PC-3 (cell line): ENCODE measurements at regions not wholly inside any gene's neighbourhood (a gene's known extent, or its start where the extent isn't known, plus 50 kb on each side); places are given as distances from the start of the nearest gene placed in this dataset.

Experiments
- ATAC-seq: fragments of 200-7000 bp; cut with Tn5 transposase; 2 replicates; pipeline ENCODE4 v1.9.1; 2020; ENCODE audit warnings: mild to moderate bottlenecking, moderate library complexity
- BruUV-seq: library from RNA; stranded (reverse); fragments of 400-500 nt; replicated peaks from 2 replicates; lab custom pipeline; 2021; lab: Mats Ljungman, UMichigan
- CTCF ChIA-PET: fragments of 300-600 bp; sonication (Branson Sonifier 250); formaldehyde crosslinking; loops from one replicate; lab custom pipeline; 2022; ENCODE audit warnings: antibody characterized with exemption; lab: Charles Lee
- POLR2A ChIA-PET: fragments of 300-600 bp; sonication (Branson Sonifier 250); formaldehyde crosslinking; loops from one replicate; lab custom pipeline; 2022; ENCODE audit warnings: antibody characterized with exemption; ENCODE audit not compliant: unreplicated experiment; lab: Charles Lee
- DNase-seq: peaks from one replicate; pipeline ENCODE4 v3.0.0-alpha.2; 2015
- H2AFZ ChIP-seq: fragments of 300-600 bp; sonication (generic); 2 replicates; pipeline ENCODE4 v1.6.0; 2016; ENCODE audit warnings: antibody characterized with exemption, low read length
- H3F3A ChIP-seq: fragments of 300-600 bp; sonication (generic); one replicate; pipeline ENCODE4 v1.6.0; 2017; ENCODE audit warnings: antibody characterized with exemption, low read length, control low read depth, mild to moderate bottlenecking; ENCODE audit not compliant: unreplicated experiment
- H3K27ac ChIP-seq: fragments of 300-600 bp; sonication (generic); 2 replicates; pipeline ENCODE4 v1.5.1; 2016; ENCODE audit warnings: mild to moderate bottlenecking, low read length
- H3K27me3 ChIP-seq: fragments of 300-600 bp; sonication (generic); 2 replicates; pipeline ENCODE4 v1.6.1; 2016; ENCODE audit warnings: low read length, mixed read lengths
- H3K36me3 ChIP-seq: fragments of 300-600 bp; sonication (generic); 2 replicates; pipeline ENCODE4 v1.6.1; 2016; ENCODE audit warnings: low read depth, mixed run types, low read length, mixed read lengths
- H3K4me1 ChIP-seq: fragments of 300-600 bp; sonication (generic); 2 replicates; pipeline ENCODE4 v1.5.1; 2016; ENCODE audit warnings: low read length; ENCODE audit not compliant: insufficient read depth
- H3K4me2 ChIP-seq: fragments of 300-600 bp; sonication (generic); 2 replicates; pipeline ENCODE4 v1.6.0; 2016; ENCODE audit warnings: low read length
- H3K4me3 ChIP-seq: fragments of 300-600 bp; sonication (generic); 2 replicates; pipeline ENCODE4 v1.5.1; 2016; ENCODE audit warnings: mild to moderate bottlenecking, low read length, mixed read lengths
- H3K79me2 ChIP-seq: fragments of 300-600 bp; sonication (generic); 2 replicates; pipeline ENCODE4 v1.6.1; 2017; ENCODE audit warnings: low read length, mixed read lengths
- H3K9ac ChIP-seq: fragments of 300-600 bp; sonication (generic); 2 replicates; pipeline ENCODE4 v1.6.0; 2016; ENCODE audit warnings: mild to moderate bottlenecking, low read length
- H3K9me2 ChIP-seq: fragments of 300-600 bp; sonication (generic); replicated peaks from 2 replicates; pipeline ENCODE4 v1.6.1; 2016; ENCODE audit warnings: mixed run types, low read length, mixed read lengths
- H3K9me3 ChIP-seq: fragments of 300-600 bp; sonication (generic); 2 replicates; pipeline ENCODE4 v1.6.1; 2016; ENCODE audit warnings: low read length, mixed read lengths
- H4K20me1 ChIP-seq: fragments of 300-600 bp; sonication (generic); 2 replicates; pipeline ENCODE4 v1.6.1; 2016; ENCODE audit warnings: low read length, mixed read lengths
- CTCF ChIP-seq: fragments of 300-600 bp; sonication (generic); conservative IDR thresholded peaks from 2 replicates; pipeline ENCODE4 v1.5.1; 2017; ENCODE audit warnings: antibody characterized with exemption, low read depth, mild to moderate bottlenecking, low read length
- EZH2 ChIP-seq: fragments of 300-600 bp; sonication (generic); IDR thresholded peaks from one replicate; pipeline ENCODE4 v1.6.1; 2017; ENCODE audit warnings: antibody characterized with exemption, mild to moderate bottlenecking, low read length; ENCODE audit not compliant: unreplicated experiment
- EZH2phosphoT487 ChIP-seq: fragments of 300-600 bp; sonication (generic); IDR thresholded peaks from 2 replicates; pipeline ENCODE4 v1.6.1; 2018; ENCODE audit warnings: mild to moderate bottlenecking, antibody characterized with exemption, low read length, borderline replicate concordance
- intact Hi-C: fragments of 100-400 bp; cut with micrococcal nuclease; formaldehyde crosslinking; loops from 2 replicates; pipeline ENCODE4 v1.9.0; 2023

- H2AFZ ChIP-seq = no peak overlapping the region
- H3K27ac ChIP-seq = no peak overlapping the region
- no peaks in the 10 kb centered on the region for H3K9me2 ChIP-seq
- H3K9ac ChIP-seq = no peak overlapping the region
- H4K20me1 ChIP-seq = no peaks in the 10 kb centered on the region
- no peak overlapping the region for H3K4me3 ChIP-seq
- intact Hi-C loops = loop anchor here (1.0 to 5.0 kb wide), 2 partner anchors 35 to 97 kb away; no protein-coding TSS in a partner anchor
- H3K9me3 ChIP-seq = no peaks in the 10 kb centered on the region
- no peak for ATAC-seq
- H3K4me2 ChIP-seq = no peak overlapping the region
- TF ChIP-seq CTCF = no peak
- no peak for TF ChIP-seq EZH2
- no peak for TF ChIP-seq EZH2phosphoT487
- peaks cover 12% of the 10 kb centered on the region for H3K4me1 ChIP-seq
- CTCF ChIA-PET = no interaction called here
- no peaks in the 10 kb centered on the region for H3F3A ChIP-seq
- POLR2A ChIA-PET = no interaction called here
- BruUV-seq = no TSS peak
- no peak for DNase-seq
- no peaks in the 10 kb centered on the region for H3K36me3 ChIP-seq
- H3K27me3 ChIP-seq = no peaks in the 10 kb centered on the region
- no peaks in the 10 kb centered on the region for H3K79me2 ChIP-seq
These were observed 101.1 kb downstream of the RAB11FIP2 start for GRCh38 chr10:117945651-117946050.

DNA sequence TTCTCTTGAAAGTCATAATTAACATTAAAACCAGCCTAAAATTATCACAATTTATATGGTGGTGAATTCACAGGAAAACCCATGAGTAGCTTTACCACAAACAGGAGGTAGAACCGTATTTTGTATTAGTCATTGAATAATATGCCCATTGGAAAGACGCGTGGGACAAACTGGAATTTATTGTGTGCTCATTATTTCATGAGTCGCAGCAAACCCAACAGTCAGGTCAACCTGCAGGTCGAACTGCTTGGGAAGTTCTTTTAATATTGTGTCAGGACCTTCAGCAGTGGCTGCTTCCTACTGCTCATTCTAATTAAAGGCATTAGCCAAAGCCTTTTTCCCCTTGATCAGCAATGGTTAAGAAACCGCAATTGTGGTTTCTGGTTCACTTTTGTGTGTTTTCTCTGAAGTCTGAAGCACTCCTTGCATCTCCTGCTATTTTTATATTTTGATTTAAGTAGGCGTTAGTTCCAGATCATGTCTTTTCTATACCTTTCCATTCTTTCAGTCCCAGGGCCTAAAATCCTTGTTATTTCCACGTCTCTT lies 100.1 kb downstream of the RAB11FIP2 start:
- ATAC-seq = peak; percentile 67
- CTCF ChIA-PET = no interaction called here

More for the DNA sequence above, 100.1 kb downstream of the RAB11FIP2 start:
- H3K9me2 ChIP-seq = no peaks in the 10 kb centered on the region
- no peak overlapping the region for H3K9ac ChIP-seq
- no peak overlapping the region for H2AFZ ChIP-seq
- no peaks in the 10 kb centered on the region for H3K79me2 ChIP-seq
- no peaks in the 10 kb centered on the region for H4K20me1 ChIP-seq
- H3K4me3 ChIP-seq = no peak overlapping the region
- 0 out of 2 replicates have a peak overlapping the region, but pooled peaks have one; percentile 33 for H3K4me2 ChIP-seq
- H3K36me3 ChIP-seq = no peaks in the 10 kb centered on the region
- intact Hi-C loops = loop anchor here (1.0 to 5.0 kb wide), 2 partner anchors 34 to 96 kb away; no protein-coding TSS in a partner anchor
- H3K27ac ChIP-seq = peak overlapping the region; percentile 45
- POLR2A ChIA-PET = interaction anchor here (0.6 kb wide), 1 partner anchor 86 kb away, joined by 3 read pairs; no protein-coding TSS in a partner anchor
- no peaks in the 10 kb centered on the region for H3K27me3 ChIP-seq
- H3K9me3 ChIP-seq = no peaks in the 10 kb centered on the region
- BruUV-seq = no TSS peak
- peak; percentile 76 for DNase-seq
- peaks cover 12% of the 10 kb centered on the region for H3K4me1 ChIP-seq
- TF ChIP-seq EZH2phosphoT487 = no peak
- no peak for TF ChIP-seq EZH2
- no peak for TF ChIP-seq CTCF
- H3F3A ChIP-seq = no peaks in the 10 kb centered on the region
